Natural killer cell (primary cell): ENCODE measurements at regions not wholly inside any gene's neighbourhood (a gene's known extent, or its start where the extent isn't known, plus 50 kb on each side); places are given as distances from the start of the nearest gene placed in this dataset.

Experiments
- ATAC-seq, 3 donors: fragments of 150-1000 bp in 2 of 3; fragments of 200-7000 bp in 1 of 3; cut with Tn5 transposase; 1 replicate in 1 of 3; 2 replicates in 2 of 3; pipeline ENCODE4 v1.10.0; 2021; ENCODE audit warnings: mild to moderate bottlenecking in 2 of 3, moderate library complexity in 2 of 3
- DNase-seq, 2 donors: peaks; one replicate each; pipeline versions ENCODE4 v3.0.0 to v3.0.0-alpha.2; 2013 to 2021; ENCODE audit warnings: mixed read lengths in 1 of 2
- H3K27ac ChIP-seq: one replicate; pipeline ENCODE4 v1.5.1; 2013; ENCODE audit warnings: mild to moderate bottlenecking, low read length
- H3K27me3 ChIP-seq: one replicate; pipeline ENCODE4 v1.6.1; 2013; ENCODE audit warnings: low read length; ENCODE audit not compliant: control insufficient read depth, insufficient read depth
- H3K36me3 ChIP-seq: one replicate; pipeline ENCODE4 v1.6.1; 2013; ENCODE audit warnings: low read length; ENCODE audit not compliant: control insufficient read depth, insufficient read depth
- H3K4me1 ChIP-seq: one replicate; pipeline ENCODE4 v1.6.1; 2013; ENCODE audit warnings: low read length; ENCODE audit not compliant: control insufficient read depth, insufficient read depth
- H3K4me3 ChIP-seq: one replicate; pipeline ENCODE4 v1.5.1; 2013; ENCODE audit warnings: low read length
- H3K9me3 ChIP-seq: one replicate; pipeline ENCODE4 v1.6.1; 2013; ENCODE audit warnings: low read length; ENCODE audit not compliant: control insufficient read depth, insufficient read depth
- H3K27ac Mint-ChIP-seq, 2 donors: one replicate each; pipeline ENCODE4 v1.8.0; 2022; ENCODE audit warnings: mild to moderate bottlenecking in 2 of 2, mixed read lengths in 2 of 2, moderate library complexity in 1 of 2
- H3K27me3 Mint-ChIP-seq, 2 donors: one replicate each; pipeline ENCODE4 v1.8.0; 2022; ENCODE audit warnings: low read depth in 2 of 2, mixed read lengths in 2 of 2
- H3K36me3 Mint-ChIP-seq: one replicate; pipeline ENCODE4 v1.8.0; 2022; ENCODE audit warnings: mixed read lengths
- H3K4me1 Mint-ChIP-seq, 2 donors: one replicate each; pipeline ENCODE4 v1.8.0; 2022; ENCODE audit warnings: mixed read lengths in 2 of 2
- H3K4me3 Mint-ChIP-seq: one replicate; pipeline ENCODE4 v1.8.0; 2022; ENCODE audit warnings: mild to moderate bottlenecking, moderate library complexity, mixed read lengths
- H3K9me3 Mint-ChIP-seq, 2 donors: one replicate each; pipeline ENCODE4 v1.8.0; 2022; ENCODE audit warnings: mixed read lengths in 2 of 2
- WGBS: methylation state at CpG from one replicate; pipeline ENCODE4 v1.1.7; 2013; ENCODE audit warnings: missing lambda C conversion rate; ENCODE audit not compliant: insufficient coverage; 5-methylcytosine and 5-hydroxymethylcytosine counted together
- intact Hi-C: fragments of 100-400 bp; cut with micrococcal nuclease; formaldehyde crosslinking; loops from one replicate; pipeline ENCODE4 v1.14.2; 2022
- TF ChIP-seq, protein P1 (sequence below): fragments of 200-600 bp; IDR thresholded peaks from one replicate; pipeline ENCODE4 v1.8.0; 2022; ENCODE audit warnings: antibody characterized with exemption

DNA sequence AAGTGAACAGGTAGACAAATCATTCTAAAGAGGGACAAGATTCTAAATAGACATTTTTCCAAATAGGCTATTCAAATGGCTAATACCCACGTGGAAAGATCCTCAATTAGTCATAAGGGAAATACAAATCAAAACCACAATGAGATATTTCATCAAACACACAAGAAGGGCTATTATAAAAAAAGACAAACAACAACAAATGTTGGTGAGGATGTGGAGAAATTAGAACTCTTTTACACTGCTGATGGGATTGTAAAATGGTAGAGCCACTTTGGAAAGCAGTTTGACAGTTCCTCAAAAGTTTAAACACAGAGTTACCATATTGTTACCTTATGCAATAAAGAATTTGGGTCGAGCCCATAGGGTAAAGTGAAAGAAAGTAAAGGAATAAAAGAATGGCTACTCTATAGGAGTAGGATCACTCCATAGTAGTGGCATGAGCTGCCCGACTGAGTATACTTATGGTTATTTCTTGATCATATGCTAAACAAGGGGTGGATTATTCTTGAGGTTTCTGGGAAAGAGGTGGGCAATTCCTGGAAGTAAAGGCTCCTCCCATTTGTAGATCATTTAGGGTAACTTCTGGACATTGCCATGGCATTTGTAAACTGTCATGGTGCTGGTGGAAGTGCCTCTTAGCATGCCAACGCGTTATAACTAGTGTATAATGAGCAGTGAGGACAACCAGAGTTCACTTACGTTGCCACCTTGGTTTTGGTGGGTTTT is 58.9 kb upstream of the FAM9C start:
- H3K9me3 Mint-ChIP-seq = no peaks in the 10 kb centered on the region
- intact Hi-C loops = no loop called here
- H3K27ac Mint-ChIP-seq = no peak overlapping the region
- Histone ChIP-seq H3K4me1 (no peaks in the 10 kb centered on the region), H3K27me3 (no peaks in the 10 kb centered on the region), H3K4me3 (no peak overlapping the region), H3K9me3 (no peaks in the 10 kb centered on the region), H3K27ac (no peak overlapping the region), H3K36me3 (no peaks in the 10 kb centered on the region)
- ATAC-seq (no peak), DNase-seq (no peak)
- TF ChIP-seq, protein P1, sequence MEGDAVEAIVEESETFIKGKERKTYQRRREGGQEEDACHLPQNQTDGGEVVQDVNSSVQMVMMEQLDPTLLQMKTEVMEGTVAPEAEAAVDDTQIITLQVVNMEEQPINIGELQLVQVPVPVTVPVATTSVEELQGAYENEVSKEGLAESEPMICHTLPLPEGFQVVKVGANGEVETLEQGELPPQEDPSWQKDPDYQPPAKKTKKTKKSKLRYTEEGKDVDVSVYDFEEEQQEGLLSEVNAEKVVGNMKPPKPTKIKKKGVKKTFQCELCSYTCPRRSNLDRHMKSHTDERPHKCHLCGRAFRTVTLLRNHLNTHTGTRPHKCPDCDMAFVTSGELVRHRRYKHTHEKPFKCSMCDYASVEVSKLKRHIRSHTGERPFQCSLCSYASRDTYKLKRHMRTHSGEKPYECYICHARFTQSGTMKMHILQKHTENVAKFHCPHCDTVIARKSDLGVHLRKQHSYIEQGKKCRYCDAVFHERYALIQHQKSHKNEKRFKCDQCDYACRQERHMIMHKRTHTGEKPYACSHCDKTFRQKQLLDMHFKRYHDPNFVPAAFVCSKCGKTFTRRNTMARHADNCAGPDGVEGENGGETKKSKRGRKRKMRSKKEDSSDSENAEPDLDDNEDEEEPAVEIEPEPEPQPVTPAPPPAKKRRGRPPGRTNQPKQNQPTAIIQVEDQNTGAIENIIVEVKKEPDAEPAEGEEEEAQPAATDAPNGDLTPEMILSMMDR = no peak
- H3K4me1 Mint-ChIP-seq = peaks cover 31 to 34% of the 10 kb centered on the region in 2 donors
- H3K4me3 Mint-ChIP-seq = no peak overlapping the region
- 93% methylated on average over 3 of the region's 6 CpGs for WGBS
- peaks cover 0 to 54% of the 10 kb centered on the region in 2 donors for H3K27me3 Mint-ChIP-seq
- no peaks in the 10 kb centered on the region for H3K36me3 Mint-ChIP-seq

DNA sequence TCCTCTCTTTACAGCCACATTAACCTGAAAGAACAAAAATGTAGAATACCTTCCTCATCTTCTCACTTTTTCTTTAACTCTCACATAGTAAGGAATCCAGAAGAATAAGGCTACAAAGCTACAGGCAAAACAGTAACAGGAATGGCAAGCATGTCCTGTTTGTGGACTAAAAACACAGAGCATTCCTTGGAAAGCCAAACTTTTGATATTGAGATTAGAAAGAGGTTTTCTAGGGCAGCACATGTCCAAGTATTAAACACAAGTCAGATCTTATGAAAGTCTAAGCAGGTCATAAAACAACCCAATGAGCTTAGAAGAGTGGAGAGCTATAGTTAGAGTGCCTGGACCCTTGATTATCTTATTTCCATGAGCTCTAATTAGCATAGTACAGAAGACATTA is 58.2 kb upstream of the FAM9C start:
- no peaks in the 10 kb centered on the region for H3K27me3 ChIP-seq
- intact Hi-C loops = no loop called here
- no peak overlapping the region for H3K27ac ChIP-seq
- Mint-ChIP-seq H3K36me3 (no peaks in the 10 kb centered on the region), H3K27ac (peak overlapping the region; percentile 63 to 81), H3K27me3 (peaks cover 0 to 54% of the 10 kb centered on the region in 2 donors), H3K9me3 (no peaks in the 10 kb centered on the region), H3K4me1 (peaks cover 31 to 34% of the 10 kb centered on the region in 2 donors), H3K4me3 (no peak overlapping the region)
- no peaks in the 10 kb centered on the region for H3K36me3 ChIP-seq
- DNase-seq = no peak
- TF ChIP-seq, protein P1 = no peak
- ATAC-seq = no peak
- H3K4me1 ChIP-seq = no peaks in the 10 kb centered on the region
- no peaks in the 10 kb centered on the region for H3K9me3 ChIP-seq
- H3K4me3 ChIP-seq = no peak overlapping the region

DNA sequence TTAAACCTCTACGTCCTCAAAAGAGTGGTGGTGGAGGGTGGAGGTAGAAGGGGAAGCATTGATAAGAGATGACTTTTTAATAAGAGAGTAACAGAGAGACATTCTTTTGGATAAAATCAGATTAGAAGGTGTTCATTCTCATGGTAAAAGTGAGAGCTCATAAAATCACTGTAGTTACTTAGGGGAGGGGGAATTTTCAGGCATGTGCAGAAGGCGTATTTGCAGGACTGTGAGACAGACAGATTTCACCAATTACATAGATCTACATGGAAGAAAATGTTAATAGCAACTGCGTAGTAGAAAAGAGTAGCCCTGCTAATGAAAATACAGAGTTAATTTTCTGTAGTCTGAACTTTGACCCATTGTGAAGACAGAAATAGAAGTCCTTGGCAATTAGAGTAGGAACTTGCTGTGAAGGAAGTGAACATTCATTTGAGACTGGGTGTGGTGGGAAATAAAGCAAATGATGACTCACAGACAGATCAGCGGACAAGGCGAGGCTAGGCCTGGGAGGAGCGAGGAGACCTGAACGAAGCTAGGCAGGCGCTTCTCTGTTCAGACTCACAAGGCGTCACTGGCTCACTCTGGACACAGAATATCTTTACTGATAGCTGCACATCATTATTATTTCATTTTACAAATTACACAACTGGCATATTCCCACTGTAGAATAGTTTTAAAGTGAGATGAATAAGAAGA is 57.2 kb upstream of the FAM9C start:
- Mint-ChIP-seq H3K27me3 (peaks cover 0 to 47% of the 10 kb centered on the region in 2 donors), H3K9me3 (no peaks in the 10 kb centered on the region), H3K4me1 (peaks cover 31 to 34% of the 10 kb centered on the region in 2 donors), H3K4me3 (peak overlapping the region; percentile 47), H3K36me3 (no peaks in the 10 kb centered on the region), H3K27ac (peak overlapping the region; percentile 63 to 81)
- Histone ChIP-seq H3K36me3 (no peaks in the 10 kb centered on the region), H3K4me3 (no peak overlapping the region), H3K27ac (no peak overlapping the region), H3K4me1 (no peaks in the 10 kb centered on the region), H3K27me3 (no peaks in the 10 kb centered on the region), H3K9me3 (no peaks in the 10 kb centered on the region)
- intact Hi-C loops = no loop called here
- WGBS = 53% methylated on average over 3 of the region's 9 CpGs
- TF ChIP-seq, protein P1 = no peak
- peak in 1 of 2 donors; percentile 69 for DNase-seq
- peak; percentile 69 to 96 (median 72) for ATAC-seq
